ENCODE measurements at regions not wholly inside any gene's neighbourhood (a gene's known extent, or its start where the extent isn't known, plus 50 kb on each side); places are given as distances from the start of the nearest gene placed in this dataset.

DNA sequence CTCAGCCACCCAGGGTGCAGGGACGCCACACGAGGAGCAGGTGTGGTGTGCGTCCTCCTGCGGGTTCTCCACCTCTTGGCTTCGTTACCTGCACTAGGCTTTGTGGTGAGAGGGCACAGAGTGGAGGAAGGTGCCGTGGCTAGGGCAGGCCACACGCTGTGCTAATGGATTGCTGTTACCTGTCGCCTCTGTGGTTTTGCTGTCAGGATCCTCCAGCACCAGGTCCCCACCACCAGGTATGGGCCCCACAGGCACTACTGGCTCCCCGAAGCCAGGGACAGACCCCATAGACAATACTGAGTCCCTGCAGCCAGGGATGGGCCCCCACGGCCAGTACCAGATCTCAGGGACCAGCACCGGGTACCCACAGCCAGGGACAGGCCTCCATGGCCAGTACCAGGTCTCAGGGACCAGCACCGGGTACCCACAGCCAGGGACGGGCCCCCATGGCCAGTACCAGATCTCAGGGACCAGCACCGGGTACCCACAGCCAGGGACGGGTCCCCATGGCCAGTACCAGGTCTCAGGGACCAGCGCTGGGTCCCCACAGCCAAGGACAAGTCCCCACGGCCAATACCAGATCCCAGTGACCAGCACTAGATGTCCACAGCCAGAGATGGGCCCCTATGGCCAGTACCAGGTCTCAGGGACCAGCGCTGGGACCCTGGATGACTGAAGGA lies 315.6 kb downstream of the SEC14L1 start:
- WGBS = 91% methylated on average over 18 of the region's 18 CpGs
- no peak for TF ChIP-seq YY1 (IDR thresholded peaks at IDR 0.05)
- no peak for TF ChIP-seq GABPA (IDR thresholded peaks at IDR 0.05 in 1 of 2, conservative IDR thresholded peaks at IDR 0.05 in 1 of 2)
- TF ChIP-seq FOXA2 (IDR thresholded peaks at IDR 0.05) = no peak
- Histone ChIP-seq H3K9ac (ENCODE audit: low read depth in 1 of 2, low read length in 2 of 2) (no peak overlapping the region), H3K27ac (ENCODE audit: low read depth in 1 of 2, low read length in 2 of 2) (peak overlapping the region; percentile 1 to 10), H3K27me3 (ENCODE audit: control insufficient read depth in 4 of 4, insufficient read depth in 4 of 4, low read length in 3 of 4) (no peaks in the 10 kb centered on the region), H3K4me1 (ENCODE audit: control insufficient read depth in 4 of 4, insufficient read depth in 4 of 4, low read length in 3 of 4) (peaks cover 26 to 57% (median 36%) of the 10 kb centered on the region in 4 donors), H3K4me3 (ENCODE audit: low read depth in 1 of 3, low read length in 3 of 3) (no peak overlapping the region), H3K36me3 (ENCODE audit: control insufficient read depth in 4 of 4, insufficient read depth in 3 of 4, low read depth in 1 of 4, low read length in 3 of 4) (no peaks in the 10 kb centered on the region), H3K9me3 (ENCODE audit: control insufficient read depth in 4 of 4, low read length in 3 of 4) (no peaks in the 10 kb centered on the region)
- no peak for DNase-seq (ENCODE audit: low spot score)

DNA sequence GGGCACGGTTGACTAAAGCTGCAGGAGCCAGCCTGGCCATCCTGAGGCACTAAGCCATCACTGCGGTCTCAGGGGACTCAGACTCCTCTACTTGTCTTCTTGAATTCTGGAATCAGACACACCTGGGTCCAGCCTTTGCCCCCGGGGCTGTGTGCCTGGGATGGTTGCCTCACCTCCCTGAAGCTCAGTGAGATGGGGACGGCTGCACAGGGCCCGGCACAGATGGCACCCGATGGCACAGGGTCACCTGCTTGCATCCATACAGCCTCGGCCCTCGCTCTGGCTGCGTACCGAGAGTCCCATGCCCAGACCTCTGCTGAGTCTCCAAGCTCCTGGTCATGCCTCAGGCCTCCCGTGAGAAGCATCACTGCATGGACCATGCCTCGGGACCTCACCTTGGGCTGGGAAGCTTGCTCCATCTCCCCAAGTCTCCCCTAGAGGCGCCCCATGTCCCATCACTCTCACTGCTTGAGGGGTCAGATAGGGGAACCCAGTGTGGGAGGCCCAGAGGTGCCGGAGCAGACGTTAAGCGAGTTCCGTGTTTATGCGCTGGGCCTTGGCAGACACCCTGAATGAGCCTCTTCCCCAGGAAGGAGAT lies 316.3 kb downstream of the SEC14L1 start:
- Histone ChIP-seq H3K4me3 (ENCODE audit: low read depth in 1 of 3, low read length in 3 of 3) (no peak overlapping the region), H3K9ac (ENCODE audit: low read depth in 1 of 2, low read length in 2 of 2) (no peak overlapping the region), H3K36me3 (ENCODE audit: control insufficient read depth in 4 of 4, insufficient read depth in 3 of 4, low read depth in 1 of 4, low read length in 3 of 4) (no peaks in the 10 kb centered on the region), H3K27me3 (ENCODE audit: control insufficient read depth in 4 of 4, insufficient read depth in 4 of 4, low read length in 3 of 4) (no peaks in the 10 kb centered on the region), H3K27ac (ENCODE audit: low read depth in 1 of 2, low read length in 2 of 2) (peak overlapping the region; percentile 6 to 10), H3K9me3 (ENCODE audit: control insufficient read depth in 4 of 4, low read length in 3 of 4) (no peaks in the 10 kb centered on the region), H3K4me1 (ENCODE audit: control insufficient read depth in 4 of 4, insufficient read depth in 4 of 4, low read length in 3 of 4) (peaks cover 23 to 51% (median 35%) of the 10 kb centered on the region in 4 donors)
- 84% methylated on average over 18 of the region's 18 CpGs for WGBS
- no peak for DNase-seq (ENCODE audit: low spot score)
- TF ChIP-seq RAD21 (IDR thresholded peaks at IDR 0.05) (no peak), TAF1 (conservative IDR thresholded peaks at IDR 0.05) (no peak), SP1 (IDR thresholded peaks at IDR 0.05) (no peak), JUND (IDR thresholded peaks at IDR 0.05) (no peak), EGR1 (IDR thresholded peaks at IDR 0.05; ENCODE audit: low read depth in 2 of 2) (no peak), FOXA1 (IDR thresholded peaks at IDR 0.05) (no peak), RXRA (IDR thresholded peaks at IDR 0.05) (no peak), GABPA (IDR thresholded peaks at IDR 0.05 in 1 of 2, conservative IDR thresholded peaks at IDR 0.05 in 1 of 2) (no peak), YY1 (IDR thresholded peaks at IDR 0.05) (no peak), HNF4A (conservative IDR thresholded peaks at IDR 0.05) (no peak)
- TF ChIP-seq, protein P1, sequence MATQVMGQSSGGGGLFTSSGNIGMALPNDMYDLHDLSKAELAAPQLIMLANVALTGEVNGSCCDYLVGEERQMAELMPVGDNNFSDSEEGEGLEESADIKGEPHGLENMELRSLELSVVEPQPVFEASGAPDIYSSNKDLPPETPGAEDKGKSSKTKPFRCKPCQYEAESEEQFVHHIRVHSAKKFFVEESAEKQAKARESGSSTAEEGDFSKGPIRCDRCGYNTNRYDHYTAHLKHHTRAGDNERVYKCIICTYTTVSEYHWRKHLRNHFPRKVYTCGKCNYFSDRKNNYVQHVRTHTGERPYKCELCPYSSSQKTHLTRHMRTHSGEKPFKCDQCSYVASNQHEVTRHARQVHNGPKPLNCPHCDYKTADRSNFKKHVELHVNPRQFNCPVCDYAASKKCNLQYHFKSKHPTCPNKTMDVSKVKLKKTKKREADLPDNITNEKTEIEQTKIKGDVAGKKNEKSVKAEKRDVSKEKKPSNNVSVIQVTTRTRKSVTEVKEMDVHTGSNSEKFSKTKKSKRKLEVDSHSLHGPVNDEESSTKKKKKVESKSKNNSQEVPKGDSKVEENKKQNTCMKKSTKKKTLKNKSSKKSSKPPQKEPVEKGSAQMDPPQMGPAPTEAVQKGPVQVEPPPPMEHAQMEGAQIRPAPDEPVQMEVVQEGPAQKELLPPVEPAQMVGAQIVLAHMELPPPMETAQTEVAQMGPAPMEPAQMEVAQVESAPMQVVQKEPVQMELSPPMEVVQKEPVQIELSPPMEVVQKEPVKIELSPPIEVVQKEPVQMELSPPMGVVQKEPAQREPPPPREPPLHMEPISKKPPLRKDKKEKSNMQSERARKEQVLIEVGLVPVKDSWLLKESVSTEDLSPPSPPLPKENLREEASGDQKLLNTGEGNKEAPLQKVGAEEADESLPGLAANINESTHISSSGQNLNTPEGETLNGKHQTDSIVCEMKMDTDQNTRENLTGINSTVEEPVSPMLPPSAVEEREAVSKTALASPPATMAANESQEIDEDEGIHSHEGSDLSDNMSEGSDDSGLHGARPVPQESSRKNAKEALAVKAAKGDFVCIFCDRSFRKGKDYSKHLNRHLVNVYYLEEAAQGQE (IDR thresholded peaks at IDR 0.05) = no peak
- TF ChIP-seq, protein P2, sequence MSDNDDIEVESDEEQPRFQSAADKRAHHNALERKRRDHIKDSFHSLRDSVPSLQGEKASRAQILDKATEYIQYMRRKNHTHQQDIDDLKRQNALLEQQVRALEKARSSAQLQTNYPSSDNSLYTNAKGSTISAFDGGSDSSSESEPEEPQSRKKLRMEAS (IDR thresholded peaks at IDR 0.05) = no peak
- TF ChIP-seq, protein P3, sequence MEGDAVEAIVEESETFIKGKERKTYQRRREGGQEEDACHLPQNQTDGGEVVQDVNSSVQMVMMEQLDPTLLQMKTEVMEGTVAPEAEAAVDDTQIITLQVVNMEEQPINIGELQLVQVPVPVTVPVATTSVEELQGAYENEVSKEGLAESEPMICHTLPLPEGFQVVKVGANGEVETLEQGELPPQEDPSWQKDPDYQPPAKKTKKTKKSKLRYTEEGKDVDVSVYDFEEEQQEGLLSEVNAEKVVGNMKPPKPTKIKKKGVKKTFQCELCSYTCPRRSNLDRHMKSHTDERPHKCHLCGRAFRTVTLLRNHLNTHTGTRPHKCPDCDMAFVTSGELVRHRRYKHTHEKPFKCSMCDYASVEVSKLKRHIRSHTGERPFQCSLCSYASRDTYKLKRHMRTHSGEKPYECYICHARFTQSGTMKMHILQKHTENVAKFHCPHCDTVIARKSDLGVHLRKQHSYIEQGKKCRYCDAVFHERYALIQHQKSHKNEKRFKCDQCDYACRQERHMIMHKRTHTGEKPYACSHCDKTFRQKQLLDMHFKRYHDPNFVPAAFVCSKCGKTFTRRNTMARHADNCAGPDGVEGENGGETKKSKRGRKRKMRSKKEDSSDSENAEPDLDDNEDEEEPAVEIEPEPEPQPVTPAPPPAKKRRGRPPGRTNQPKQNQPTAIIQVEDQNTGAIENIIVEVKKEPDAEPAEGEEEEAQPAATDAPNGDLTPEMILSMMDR (IDR thresholded peaks at IDR 0.05; ENCODE audit: low read depth, low read length, missing input control) = no peak
- TF ChIP-seq, protein P4, sequence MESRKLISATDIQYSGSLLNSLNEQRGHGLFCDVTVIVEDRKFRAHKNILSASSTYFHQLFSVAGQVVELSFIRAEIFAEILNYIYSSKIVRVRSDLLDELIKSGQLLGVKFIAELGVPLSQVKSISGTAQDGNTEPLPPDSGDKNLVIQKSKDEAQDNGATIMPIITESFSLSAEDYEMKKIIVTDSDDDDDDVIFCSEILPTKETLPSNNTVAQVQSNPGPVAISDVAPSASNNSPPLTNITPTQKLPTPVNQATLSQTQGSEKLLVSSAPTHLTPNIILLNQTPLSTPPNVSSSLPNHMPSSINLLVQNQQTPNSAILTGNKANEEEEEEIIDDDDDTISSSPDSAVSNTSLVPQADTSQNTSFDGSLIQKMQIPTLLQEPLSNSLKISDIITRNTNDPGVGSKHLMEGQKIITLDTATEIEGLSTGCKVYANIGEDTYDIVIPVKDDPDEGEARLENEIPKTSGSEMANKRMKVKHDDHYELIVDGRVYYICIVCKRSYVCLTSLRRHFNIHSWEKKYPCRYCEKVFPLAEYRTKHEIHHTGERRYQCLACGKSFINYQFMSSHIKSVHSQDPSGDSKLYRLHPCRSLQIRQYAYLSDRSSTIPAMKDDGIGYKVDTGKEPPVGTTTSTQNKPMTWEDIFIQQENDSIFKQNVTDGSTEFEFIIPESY (IDR thresholded peaks at IDR 0.05) = no peak
- TF ChIP-seq, protein P5, sequence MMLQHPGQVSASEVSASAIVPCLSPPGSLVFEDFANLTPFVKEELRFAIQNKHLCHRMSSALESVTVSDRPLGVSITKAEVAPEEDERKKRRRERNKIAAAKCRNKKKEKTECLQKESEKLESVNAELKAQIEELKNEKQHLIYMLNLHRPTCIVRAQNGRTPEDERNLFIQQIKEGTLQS (IDR thresholded peaks at IDR 0.05) = no peak

Data from liver (tissue), 8 donors.